ENCODE measurements at regions not wholly inside any gene's neighbourhood (a gene's known extent, or its start where the extent isn't known, plus 50 kb on each side); places are given as distances from the start of the nearest gene placed in this dataset.

GRCh38 chr2:129604560-129604959 lies 374.9 kb upstream of the RAB6C start:
- no peaks in the 10 kb centered on the region for H3K4me1 ChIP-seq (ENCODE audit: control insufficient read depth, insufficient read depth, low read length, poor library complexity, severe bottlenecking)
- no peaks in the 10 kb centered on the region for H3K9me3 ChIP-seq (ENCODE audit: control insufficient read depth, low read length)
- 94% methylated on average over 3 of the region's 5 CpGs; no CpG with 5 or more reads in 1 of the 2 experiments for WGBS, 2 experiments (ENCODE audit: insufficient coverage in 2 of 2)
- H3K27ac ChIP-seq (ENCODE audit: low read depth, low read length, severe bottlenecking) = no peak overlapping the region
- no peak overlapping the region for H3K4me3 ChIP-seq (ENCODE audit: extremely low read depth, insufficient read depth, low read length, poor library complexity, severe bottlenecking)
- H3K36me3 ChIP-seq (ENCODE audit: control insufficient read depth, insufficient read depth, low read length) = no peaks in the 10 kb centered on the region

- no peak overlapping the region for H3K4me3 ChIP-seq (ENCODE audit: extremely low read depth, insufficient read depth, low read length, poor library complexity, severe bottlenecking)
- no peaks in the 10 kb centered on the region for H3K36me3 ChIP-seq (ENCODE audit: control insufficient read depth, insufficient read depth, low read length)
- 87 to 90% methylated on average over 4 to 6 of the region's 6 CpGs for WGBS, 2 experiments (ENCODE audit: insufficient coverage in 2 of 2)
- no peaks in the 10 kb centered on the region for H3K4me1 ChIP-seq (ENCODE audit: control insufficient read depth, insufficient read depth, low read length, poor library complexity, severe bottlenecking)
- H3K9me3 ChIP-seq (ENCODE audit: control insufficient read depth, low read length) = no peaks in the 10 kb centered on the region
- no peak overlapping the region for H3K27ac ChIP-seq (ENCODE audit: low read depth, low read length, severe bottlenecking)
Observed at GRCh38 chr2:129605646-129606045, 373.8 kb upstream of the RAB6C start.

- Histone ChIP-seq H3K36me3 (ENCODE audit: control insufficient read depth, insufficient read depth, low read length) (no peaks in the 10 kb centered on the region), H3K4me3 (ENCODE audit: extremely low read depth, insufficient read depth, low read length, poor library complexity, severe bottlenecking) (no peak overlapping the region), H3K9me3 (ENCODE audit: control insufficient read depth, low read length) (no peaks in the 10 kb centered on the region), H3K27ac (ENCODE audit: low read depth, low read length, severe bottlenecking) (no peak overlapping the region), H3K4me1 (ENCODE audit: control insufficient read depth, insufficient read depth, low read length, poor library complexity, severe bottlenecking) (no peaks in the 10 kb centered on the region)
- WGBS, 2 experiments (ENCODE audit: insufficient coverage in 2 of 2) = 70 to 73% methylated on average over 10 to 11 of the region's 12 CpGs
Observed at GRCh38 chr2:129606496-129607270, 372.8 kb upstream of the RAB6C start.

- no peak overlapping the region for H3K27ac ChIP-seq (ENCODE audit: low read depth, low read length, severe bottlenecking)
- WGBS, 2 experiments (ENCODE audit: insufficient coverage in 2 of 2) = no CpG with 5 or more reads among the region's 3 CpGs
- no peaks in the 10 kb centered on the region for H3K36me3 ChIP-seq (ENCODE audit: control insufficient read depth, insufficient read depth, low read length)
- H3K4me3 ChIP-seq (ENCODE audit: extremely low read depth, insufficient read depth, low read length, poor library complexity, severe bottlenecking) = no peak overlapping the region
- no peaks in the 10 kb centered on the region for H3K4me1 ChIP-seq (ENCODE audit: control insufficient read depth, insufficient read depth, low read length, poor library complexity, severe bottlenecking)
- no peaks in the 10 kb centered on the region for H3K9me3 ChIP-seq (ENCODE audit: control insufficient read depth, low read length)
Observed at GRCh38 chr2:129609224-129609623, 370.2 kb upstream of the RAB6C start.

- Histone ChIP-seq H3K4me3 (ENCODE audit: extremely low read depth, insufficient read depth, low read length, poor library complexity, severe bottlenecking) (no peak overlapping the region), H3K4me1 (ENCODE audit: control insufficient read depth, insufficient read depth, low read length, poor library complexity, severe bottlenecking) (no peaks in the 10 kb centered on the region), H3K9me3 (ENCODE audit: control insufficient read depth, low read length) (no peaks in the 10 kb centered on the region), H3K36me3 (ENCODE audit: control insufficient read depth, insufficient read depth, low read length) (no peaks in the 10 kb centered on the region), H3K27ac (ENCODE audit: low read depth, low read length, severe bottlenecking) (no peak overlapping the region)
- WGBS, 2 experiments (ENCODE audit: insufficient coverage in 2 of 2) = 78 to 100% methylated on average over 4 to 5 of the region's 6 CpGs
Observed at GRCh38 chr2:129610766-129611165, 368.7 kb upstream of the RAB6C start.

DNA sequence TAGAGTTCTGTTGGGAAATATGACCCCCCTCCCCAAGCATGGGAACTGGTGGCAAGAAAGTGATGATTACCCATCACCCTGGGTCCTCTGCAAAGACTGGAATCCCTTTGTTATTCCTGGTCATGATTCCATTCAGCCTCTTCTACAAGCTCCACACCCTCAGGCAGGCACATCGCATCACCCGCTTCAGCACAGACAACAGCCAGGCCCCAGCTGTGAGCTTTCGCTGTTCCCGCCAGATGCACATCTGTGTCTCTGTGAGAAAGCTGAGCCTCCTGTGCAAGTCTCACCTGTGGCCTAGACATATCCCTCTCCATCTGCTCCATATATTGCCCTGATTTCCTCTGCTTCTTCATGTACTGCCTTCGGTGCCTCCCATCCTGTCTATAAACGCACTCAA lies 368.0 kb upstream of the RAB6C start:
- Histone ChIP-seq H3K9me3 (ENCODE audit: control insufficient read depth, low read length) (no peaks in the 10 kb centered on the region), H3K36me3 (ENCODE audit: control insufficient read depth, insufficient read depth, low read length) (no peaks in the 10 kb centered on the region), H3K4me1 (ENCODE audit: control insufficient read depth, insufficient read depth, low read length, poor library complexity, severe bottlenecking) (no peaks in the 10 kb centered on the region), H3K27ac (ENCODE audit: low read depth, low read length, severe bottlenecking) (no peak overlapping the region), H3K4me3 (ENCODE audit: extremely low read depth, insufficient read depth, low read length, poor library complexity, severe bottlenecking) (no peak overlapping the region)
- 90 to 93% methylated on average over 5 to 6 of the region's 6 CpGs for WGBS, 2 experiments (ENCODE audit: insufficient coverage in 2 of 2)

DNA sequence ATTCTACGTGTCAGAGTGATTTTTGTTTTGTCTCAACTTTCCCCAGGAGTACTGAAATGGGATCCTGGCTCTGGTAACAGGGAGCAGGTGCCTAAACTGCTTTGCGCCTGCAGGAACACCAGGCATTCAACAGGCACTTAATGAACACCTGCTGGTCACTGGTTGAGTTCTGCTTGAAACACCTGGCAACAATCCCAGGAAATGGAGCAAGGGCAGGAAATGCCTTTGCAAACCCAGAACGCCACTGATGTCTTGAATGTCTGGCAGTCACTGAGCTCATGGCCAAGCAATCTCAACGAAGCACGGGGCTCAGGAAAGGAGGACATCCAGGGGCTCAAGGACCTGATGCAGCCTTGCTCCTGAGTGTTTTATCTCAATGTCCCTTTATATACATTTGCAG lies 360.0 kb upstream of the RAB6C start:
- H3K36me3 ChIP-seq (ENCODE audit: control insufficient read depth, insufficient read depth, low read length) = no peaks in the 10 kb centered on the region
- no peak overlapping the region for H3K27ac ChIP-seq (ENCODE audit: low read depth, low read length, severe bottlenecking)
- 69 to 77% methylated on average over 4 to 5 of the region's 5 CpGs for WGBS, 2 experiments (ENCODE audit: insufficient coverage in 2 of 2)
- no peak overlapping the region for H3K4me3 ChIP-seq (ENCODE audit: extremely low read depth, insufficient read depth, low read length, poor library complexity, severe bottlenecking)
- no peaks in the 10 kb centered on the region for H3K9me3 ChIP-seq (ENCODE audit: control insufficient read depth, low read length)
- H3K4me1 ChIP-seq (ENCODE audit: control insufficient read depth, insufficient read depth, low read length, poor library complexity, severe bottlenecking) = no peaks in the 10 kb centered on the region

DNA sequence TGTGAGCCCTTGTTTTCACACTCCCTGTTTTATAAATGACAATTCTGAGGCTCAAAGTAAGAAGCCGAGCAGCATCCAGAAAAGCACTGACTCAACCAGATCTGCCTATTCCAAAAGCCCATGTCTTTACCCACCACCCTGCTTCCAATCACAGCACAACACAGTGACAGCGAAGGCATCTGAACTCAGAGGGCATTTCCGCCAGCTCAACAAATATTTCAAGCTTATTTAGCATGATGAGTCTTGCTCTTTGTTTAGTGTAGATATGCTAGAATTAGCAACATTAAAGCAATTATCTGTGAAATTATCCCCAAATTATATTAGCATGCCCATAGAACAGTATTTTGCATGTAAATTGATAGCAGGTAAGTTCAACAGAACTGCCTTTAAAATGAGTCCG lies 359.1 kb upstream of the RAB6C start:
- Histone ChIP-seq H3K27ac (ENCODE audit: low read depth, low read length, severe bottlenecking) (no peak overlapping the region), H3K4me3 (ENCODE audit: extremely low read depth, insufficient read depth, low read length, poor library complexity, severe bottlenecking) (no peak overlapping the region), H3K36me3 (ENCODE audit: control insufficient read depth, insufficient read depth, low read length) (no peaks in the 10 kb centered on the region), H3K9me3 (ENCODE audit: control insufficient read depth, low read length) (no peaks in the 10 kb centered on the region), H3K4me1 (ENCODE audit: control insufficient read depth, insufficient read depth, low read length, poor library complexity, severe bottlenecking) (no peaks in the 10 kb centered on the region)
- 75 to 86% methylated on average over 1 to 2 of the region's 4 CpGs for WGBS, 2 experiments (ENCODE audit: insufficient coverage in 2 of 2)

GRCh38 chr2:129623783-129624182 lies 355.7 kb upstream of the RAB6C start:
- Histone ChIP-seq H3K27ac (ENCODE audit: low read depth, low read length, severe bottlenecking) (no peak overlapping the region), H3K36me3 (ENCODE audit: control insufficient read depth, insufficient read depth, low read length) (no peaks in the 10 kb centered on the region), H3K4me1 (ENCODE audit: control insufficient read depth, insufficient read depth, low read length, poor library complexity, severe bottlenecking) (no peaks in the 10 kb centered on the region), H3K4me3 (ENCODE audit: extremely low read depth, insufficient read depth, low read length, poor library complexity, severe bottlenecking) (no peak overlapping the region), H3K9me3 (ENCODE audit: control insufficient read depth, low read length) (no peaks in the 10 kb centered on the region)
- 78 to 87% methylated on average over 6 of the region's 6 CpGs for WGBS, 2 experiments (ENCODE audit: insufficient coverage in 2 of 2)

- WGBS, 2 experiments (ENCODE audit: insufficient coverage in 2 of 2) = 79 to 82% methylated on average over 8 to 9 of the region's 9 CpGs
- no peaks in the 10 kb centered on the region for H3K36me3 ChIP-seq (ENCODE audit: control insufficient read depth, insufficient read depth, low read length)
- H3K9me3 ChIP-seq (ENCODE audit: control insufficient read depth, low read length) = no peaks in the 10 kb centered on the region
- H3K4me3 ChIP-seq (ENCODE audit: extremely low read depth, insufficient read depth, low read length, poor library complexity, severe bottlenecking) = no peak overlapping the region
- no peak overlapping the region for H3K27ac ChIP-seq (ENCODE audit: low read depth, low read length, severe bottlenecking)
- no peaks in the 10 kb centered on the region for H3K4me1 ChIP-seq (ENCODE audit: control insufficient read depth, insufficient read depth, low read length, poor library complexity, severe bottlenecking)
Observed at GRCh38 chr2:129627437-129627836, 352.0 kb upstream of the RAB6C start.

DNA sequence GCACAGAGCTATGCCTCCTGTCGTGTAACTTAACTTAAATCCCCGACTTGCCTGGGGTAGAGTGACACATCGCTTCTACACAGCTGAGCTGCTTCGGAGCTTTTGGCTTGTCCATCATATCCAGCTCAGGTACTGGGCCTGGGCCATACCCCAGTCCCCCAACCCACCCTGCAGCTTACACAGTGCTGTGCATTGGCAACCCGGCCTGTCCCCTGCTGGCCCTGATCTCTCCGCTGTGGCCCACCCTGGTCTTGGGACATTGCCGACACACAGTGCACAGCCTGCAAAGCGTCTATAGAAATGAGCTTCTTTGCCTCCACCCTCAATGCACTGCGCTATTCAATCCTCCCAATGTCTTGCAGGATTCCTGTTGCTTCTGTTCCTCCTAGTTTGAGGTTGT lies 342.8 kb upstream of the RAB6C start:
- H3K36me3 ChIP-seq (ENCODE audit: control insufficient read depth, insufficient read depth, low read length) = no peaks in the 10 kb centered on the region
- H3K4me1 ChIP-seq (ENCODE audit: control insufficient read depth, insufficient read depth, low read length, poor library complexity, severe bottlenecking) = no peaks in the 10 kb centered on the region
- 94 to 95% methylated on average over 8 to 9 of the region's 9 CpGs for WGBS, 2 experiments (ENCODE audit: insufficient coverage in 2 of 2)
- no peaks in the 10 kb centered on the region for H3K9me3 ChIP-seq (ENCODE audit: control insufficient read depth, low read length)
- no peak overlapping the region for H3K4me3 ChIP-seq (ENCODE audit: extremely low read depth, insufficient read depth, low read length, poor library complexity, severe bottlenecking)
- no peak overlapping the region for H3K27ac ChIP-seq (ENCODE audit: low read depth, low read length, severe bottlenecking)
